ENCODE measurements at regions not wholly inside any gene's neighbourhood (a gene's known extent, or its start where the extent isn't known, plus 50 kb on each side); places are given as distances from the start of the nearest gene placed in this dataset.

- H3K4me2 ChIP-seq (ENCODE audit: low read depth, low read length), result no peak overlapping the region
- intact Hi-C loops (cut with micrococcal nuclease; ENCODE audit: unreplicated experiment), result no loop called here
- no peaks in the 10 kb centered on the region for H4K20me1 ChIP-seq (ENCODE audit: insufficient read depth, low read length)
- ChIA-PET CTCF (ENCODE audit: low intra/inter-chr PET ratio, low total read pairs) (no interaction called here), POLR2A (no interaction called here)
- H3K4me1 ChIP-seq (ENCODE audit: insufficient read depth, low read length), result no peaks in the 10 kb centered on the region
- TF ChIP-seq NR2F6 (IDR thresholded peaks at IDR 0.05), result no peak
- TF ChIP-seq NR2F6 (CRISPR knock-in tag; IDR thresholded peaks at IDR 0.05), result no peak
- no peak for TF ChIP-seq ZNF720 (CRISPR knock-in tag; IDR thresholded peaks at IDR 0.05)
- TF ChIP-seq MIER2 (CRISPR knock-in tag; IDR thresholded peaks at IDR 0.05), result no peak
- TF ChIP-seq SRSF9 (IDR thresholded peaks at IDR 0.05; ENCODE audit: borderline replicate concordance, insufficient read depth, low read depth, low read length, poor library complexity, severe bottlenecking), result no peak
- TF ChIP-seq TBP (CRISPR knock-in tag; IDR thresholded peaks at IDR 0.05), result no peak
- TF ChIP-seq HOXA5 (CRISPR knock-in tag; IDR thresholded peaks at IDR 0.05), result no peak
- no peak for TF ChIP-seq ARID4A (CRISPR knock-in tag; IDR thresholded peaks at IDR 0.05; ENCODE audit: borderline replicate concordance)
- TF ChIP-seq HES4 (CRISPR knock-in tag; IDR thresholded peaks at IDR 0.05; ENCODE audit: borderline replicate concordance), result no peak
- no peak for TF ChIP-seq ZNF503 (CRISPR knock-in tag; IDR thresholded peaks at IDR 0.05)
- no peak for TF ChIP-seq BATF2 (CRISPR knock-in tag; IDR thresholded peaks at IDR 0.05)
- no peak for TF ChIP-seq TBL1XR1 (IDR thresholded peaks at IDR 0.05; ENCODE audit: borderline replicate concordance, low read length, partially characterized antibody)
- TF ChIP-seq IKZF1 (IDR thresholded peaks at IDR 0.05), result no peak
- no peak for TF ChIP-seq SMAD9 (CRISPR knock-in tag; IDR thresholded peaks at IDR 0.05)
- TF ChIP-seq MAFG (CRISPR knock-in tag; IDR thresholded peaks at IDR 0.05), result no peak
- no peak for TF ChIP-seq ZNF660 (CRISPR knock-in tag; IDR thresholded peaks at IDR 0.05; ENCODE audit: borderline replicate concordance, low read depth)
- DNase-seq (ENCODE audit: low spot score), result no peak
- no peaks in the 10 kb centered on the region for H3K9me3 ChIP-seq (ENCODE audit: low read length)
- no peak overlapping the region for H3K9ac ChIP-seq (ENCODE audit: insufficient read depth, low read depth, low read length)
- no peak overlapping the region for H2AFZ ChIP-seq (ENCODE audit: low read length)
- H3K36me3 ChIP-seq (replicated peaks in 1 of 2; ENCODE audit: control insufficient read depth in 1 of 2, insufficient read depth in 2 of 2, low read length in 2 of 2), result no peaks in the 10 kb centered on the region
- 39% methylated on average over 7 of the region's 7 CpGs for WGBS (ENCODE audit: low lambda C conversion rate)
- ATAC-seq, result no peak
- no TSS peak for BruUV-seq (replicated peaks)
- H3K27me3 ChIP-seq (ENCODE audit: control insufficient read depth in 1 of 2, insufficient read depth in 2 of 2, low read length in 2 of 2), result no peaks in the 10 kb centered on the region
- H3K27ac ChIP-seq (ENCODE audit: extremely low read length, insufficient read depth, low read length), result no peak overlapping the region
- in situ Hi-C loops (cut with HindIII; ENCODE audit: extremely low pct_ligation_motif_present, low pct_unique_long_range_greater_than_20kb), result loop anchor here (25.0 kb wide), 1 partner anchor 384 kb away; no protein-coding TSS in a partner anchor
- no peak for FAIRE-seq
- H3K79me2 ChIP-seq (ENCODE audit: insufficient read depth, low read length), result no peaks in the 10 kb centered on the region
- no peak overlapping the region for H3K4me3 ChIP-seq (replicated peaks in 1 of 3; ENCODE audit: insufficient read depth in 1 of 3, low read depth in 2 of 3, low read length in 3 of 3)
Observed at GRCh38 chr5:124277767-124278545, 468.5 kb downstream of the ZNF608 start.
